ENCODE measurements at regions not wholly inside any gene's neighbourhood (a gene's known extent, or its start where the extent isn't known, plus 50 kb on each side); places are given as distances from the start of the nearest gene placed in this dataset.

- H3K4me1 ChIP-seq, result no peaks in the 10 kb centered on the region
- TF ChIP-seq CTCF (IDR thresholded peaks at IDR 0.05; ENCODE audit: insufficient read depth in 1 of 2, low read depth in 1 of 2, low read length in 1 of 2, severe bottlenecking in 1 of 2, unreplicated experiment in 1 of 2), result no peak
- H3K27me3 Mint-ChIP-seq (ENCODE audit: insufficient read depth, unreplicated experiment), result no peaks in the 10 kb centered on the region
- H3K4me1 Mint-ChIP-seq (ENCODE audit: low read depth, unreplicated experiment), result no peaks in the 10 kb centered on the region
- ChIA-PET CTCF (no interaction called here), POLR2A (no interaction called here)
- no peaks in the 10 kb centered on the region for H3K36me3 ChIP-seq (ENCODE audit: control insufficient read depth, insufficient read depth, low read length)
- no peak for DNase-seq
- intact Hi-C loops (cut with micrococcal nuclease; ENCODE audit: unreplicated experiment), result no loop called here
- H3K9me3 Mint-ChIP-seq (ENCODE audit: unreplicated experiment), result no peaks in the 10 kb centered on the region
- no peak overlapping the region for H3K27ac Mint-ChIP-seq (ENCODE audit: unreplicated experiment)
- BruUV-seq (replicated peaks), result no TSS peak
- no peaks in the 10 kb centered on the region for H3K27me3 ChIP-seq (replicated peaks; ENCODE audit: control insufficient read depth, insufficient read depth, low read length)
- no peaks in the 10 kb centered on the region for H3K36me3 Mint-ChIP-seq (ENCODE audit: insufficient read depth, unreplicated experiment)
- no peak overlapping the region for H3K4me3 Mint-ChIP-seq (ENCODE audit: unreplicated experiment)
- no peaks in the 10 kb centered on the region; the same call in 1 of the 2 replicates for H3K9me3 ChIP-seq
- H3K4me3 ChIP-seq (ENCODE audit: low read depth, low read length), result no peak overlapping the region
Measured at GRCh38 chr3:96106701-96107100, 707.7 kb upstream of the EPHA6 start.

All from Caco-2 (cell line).